Caki2 (cell line): ENCODE measurements at regions not wholly inside any gene's neighbourhood (a gene's known extent, or its start where the extent isn't known, plus 50 kb on each side); places are given as distances from the start of the nearest gene placed in this dataset.
"Not testable (repeated sequence)": the region's sequence is repeated elsewhere in the genome, so short reads cannot be mapped to it uniquely, and the experiment has no call there.

Source experiments
- DNase-seq: peaks from one replicate; pipeline ENCODE4 v3.0.0-alpha.2; 2015; ENCODE audit warnings: low read depth
- in situ Hi-C: cut with HindIII; loops from 2 replicates; pipeline ENCODE4 v1.10.0; 2016; ENCODE audit warnings: low sequenced_read_pairs, low pct_unique_long_range_greater_than_20kb, mixed read lengths

GRCh38 chrX:137852502-137852901 is 286.6 kb downstream of the ZIC3 start:
- no peak for DNase-seq
- in situ Hi-C loops: no loop called here

GRCh38 chrX:137855490-137855889 is 289.6 kb downstream of the ZIC3 start:
- no peak for DNase-seq
- in situ Hi-C loops: no loop called here

- no peak for DNase-seq
- in situ Hi-C loops: no loop called here
These were observed 292.2 kb downstream of the ZIC3 start for GRCh38 chrX:137858106-137858505.

GRCh38 chrX:137878401-137878800 is 312.5 kb downstream of the ZIC3 start:
- in situ Hi-C loops: no loop called here
- DNase-seq: no peak

- in situ Hi-C loops: no loop called here
- DNase-seq: no peak
These were observed 317.0 kb downstream of the ZIC3 start for GRCh38 chrX:137882960-137883359.

- in situ Hi-C loops, DNase-seq: not testable (repeated sequence)
These were observed 318.9 kb downstream of the ZIC3 start for GRCh38 chrX:137884813-137885212.

- DNase-seq: no peak
- in situ Hi-C loops: no loop called here
These were observed 325.5 kb downstream of the ZIC3 start for GRCh38 chrX:137891431-137891830.

- in situ Hi-C loops: no loop called here
These were observed 330.2 kb downstream of the ZIC3 start for GRCh38 chrX:137896123-137896522.

GRCh38 chrX:137915466-137915865 is 349.5 kb downstream of the ZIC3 start:
- DNase-seq: no peak
- in situ Hi-C loops: no loop called here

More at GRCh38 chrX:137896123-137896522, 330.2 kb downstream of the ZIC3 start:
- DNase-seq: no peak

GRCh38 chrX:137916090-137916746 is 350.3 kb downstream of the ZIC3 start:
- in situ Hi-C loops: no loop called here
- no peak for DNase-seq

- DNase-seq: peak; percentile 0
- in situ Hi-C loops: no loop called here
These were observed 360.2 kb downstream of the ZIC3 start for GRCh38 chrX:137926090-137926489.

GRCh38 chrX:137929951-137930350 is 364.0 kb downstream of the ZIC3 start:
- in situ Hi-C loops: no loop called here
- no peak for DNase-seq

GRCh38 chrX:137930533-137930932 is 364.6 kb downstream of the ZIC3 start:
- in situ Hi-C loops: no loop called here
- DNase-seq: no peak

- in situ Hi-C loops: not testable (repeated sequence)
These were observed 368.3 kb downstream of the ZIC3 start for GRCh38 chrX:137934214-137934613.

GRCh38 chrX:137934887-137935286 is 369.0 kb downstream of the ZIC3 start:
- in situ Hi-C loops, DNase-seq: not testable (repeated sequence)

More at GRCh38 chrX:137934214-137934613, 368.3 kb downstream of the ZIC3 start:
- DNase-seq: not testable (repeated sequence)

- in situ Hi-C loops: no loop called here
- DNase-seq: no peak
These were observed 379.5 kb downstream of the ZIC3 start for GRCh38 chrX:137945470-137945869.

- in situ Hi-C loops: no loop called here
- DNase-seq: no peak
These were observed 403.3 kb downstream of the ZIC3 start for GRCh38 chrX:137969191-137969590.

- DNase-seq: no peak
- in situ Hi-C loops: no loop called here
These were observed 416.7 kb downstream of the ZIC3 start for GRCh38 chrX:137982472-137983172.

- in situ Hi-C loops: no loop called here
- no peak for DNase-seq
These were observed 422.5 kb downstream of the ZIC3 start for GRCh38 chrX:137988470-137988869.

GRCh38 chrX:137998619-137999018 is 432.7 kb downstream of the ZIC3 start:
- DNase-seq: no peak
- in situ Hi-C loops: no loop called here
